B cell (primary cell): ENCODE measurements at regions not wholly inside any gene's neighbourhood (a gene's known extent, or its start where the extent isn't known, plus 50 kb on each side); places are given as distances from the start of the nearest gene placed in this dataset.

ENCODE experiments used
- ATAC-seq: fragments of 200-7000 bp; cut with Tn5 transposase; one replicate; pipeline ENCODE4 v1.10.0; 2021; ENCODE audit warnings: low read depth, mild to moderate bottlenecking, moderate number of reproducible peaks, moderate library complexity
- CTCF ChIA-PET: fragments of 350-600 bp; sonication (Branson Sonifier 250); formaldehyde crosslinking; loops from one replicate; lab custom pipeline; 2021; ENCODE audit warnings: antibody characterized with exemption, inconsistent platforms; lab: Charles Lee
- POLR2A ChIA-PET: fragments of 350-600 bp; sonication (Branson Sonifier 250); formaldehyde crosslinking; loops from one replicate; lab custom pipeline; 2021; ENCODE audit warnings: antibody characterized with exemption; lab: Charles Lee
- DNase-seq: peaks from one replicate; pipeline ENCODE4 v3.0.0; 2013
- H2AFZ ChIP-seq: 2 replicates; pipeline ENCODE4 v1.6.1; 2012; ENCODE audit warnings: mild to moderate bottlenecking, low read depth, low read length; ENCODE audit not compliant: insufficient read depth, poor library complexity, severe bottlenecking
- H3K27ac ChIP-seq, 2 donors: 1 replicate in 1 of 2; 2 replicates in 1 of 2; pipeline ENCODE4 v1.5.1; 2012 to 2013; ENCODE audit warnings: low read length in 2 of 2, mild to moderate bottlenecking in 2 of 2, moderate library complexity in 1 of 2
- H3K27me3 ChIP-seq, 4 experiments: fragments of 200-600 bp in 1 of 4; sonication (generic) in 1 of 4; replicated peaks in 1 of 4; 1 replicate in 2 of 4; 2 replicates in 2 of 4; pipeline versions ENCODE4 v1.6.1 to v1.7.0; 2013 to 2016; ENCODE audit warnings: low read length in 3 of 4, mild to moderate bottlenecking in 2 of 4, mixed read lengths in 1 of 4, moderate library complexity in 1 of 4; ENCODE audit not compliant: insufficient read depth in 4 of 4, control insufficient read depth in 3 of 4; ENCODE audit errors: control extremely low read depth in 1 of 4
- H3K36me3 ChIP-seq, 2 experiments: replicated peaks in 1 of 2; 1 replicate in 1 of 2; 2 replicates in 1 of 2; pipeline versions ENCODE4 v1.6.1 to v1.7.1; 2013; ENCODE audit warnings: low read length in 1 of 2; ENCODE audit not compliant: insufficient read depth in 2 of 2, control insufficient read depth in 1 of 2; ENCODE audit errors: control extremely low read depth in 1 of 2, extremely low read depth in 1 of 2
- H3K4me1 ChIP-seq, 2 donors: fragments of 200-600 bp in 1 of 2; sonication (generic) in 1 of 2; 1 replicate in 1 of 2; 2 replicates in 1 of 2; pipeline versions ENCODE4 v1.5.1 to v1.6.1; 2013 to 2017; ENCODE audit warnings: low read length in 2 of 2; ENCODE audit not compliant: control insufficient read depth in 2 of 2, insufficient read depth in 2 of 2
- H3K4me2 ChIP-seq: replicated peaks from 2 replicates; pipeline ENCODE3; 2012; ENCODE audit warnings: mild to moderate bottlenecking, low read depth, low read length; ENCODE audit not compliant: poor library complexity, severe bottlenecking
- H3K4me3 ChIP-seq, 5 experiments: fragments of 200-600 bp in 1 of 5; sonication (generic) in 1 of 5; 1 replicate in 3 of 5; 2 replicates in 2 of 5; pipeline versions ENCODE4 v1.5.1 to v1.7.0; 2011 to 2016; ENCODE audit warnings: low read length in 4 of 5, mild to moderate bottlenecking in 4 of 5, low read depth in 2 of 5, control low read depth in 1 of 5, moderate library complexity in 1 of 5; ENCODE audit not compliant: insufficient read depth in 1 of 5; ENCODE audit errors: control extremely low read depth in 1 of 5, extremely low read depth in 1 of 5
- H3K79me2 ChIP-seq: fragments of 200-600 bp; sonication (generic); one replicate; pipeline ENCODE4 v1.6.0; 2016; ENCODE audit warnings: low read length; ENCODE audit not compliant: control insufficient read depth, insufficient read depth
- H3K9ac ChIP-seq: fragments of 200-600 bp; sonication (generic); 2 replicates; pipeline ENCODE4 v1.6.1; 2017; ENCODE audit warnings: mild to moderate bottlenecking, low read length, moderate library complexity
- H3K9me3 ChIP-seq, 3 donors: one replicate each; pipeline versions ENCODE4 v1.6.1 to v1.7.1; 2013; ENCODE audit warnings: low read length in 2 of 3; ENCODE audit not compliant: control insufficient read depth in 2 of 3, insufficient read depth in 1 of 3; ENCODE audit errors: control extremely low read depth in 1 of 3
- H4K20me1 ChIP-seq: 2 replicates; pipeline ENCODE4 v1.6.0; 2012; ENCODE audit warnings: mild to moderate bottlenecking, low read length; ENCODE audit not compliant: insufficient read depth, control insufficient read depth, poor library complexity, severe bottlenecking
- H3K27ac Mint-ChIP-seq: one replicate; pipeline ENCODE4 v1.8.0; 2021; ENCODE audit warnings: mixed read lengths
- H3K27me3 Mint-ChIP-seq: one replicate; pipeline ENCODE4 v1.8.0; 2021; ENCODE audit warnings: mixed read lengths
- H3K4me1 Mint-ChIP-seq: one replicate; pipeline ENCODE4 v1.8.0; 2021; ENCODE audit warnings: mixed read lengths
- H3K4me3 Mint-ChIP-seq: one replicate; pipeline ENCODE4 v1.8.0; 2021; ENCODE audit warnings: mixed read lengths
- H3K9me3 Mint-ChIP-seq: one replicate; pipeline ENCODE4 v1.8.0; 2022; ENCODE audit warnings: mixed read lengths; ENCODE audit not compliant: insufficient read depth
- EZH2 ChIP-seq: IDR thresholded peaks from 2 replicates; pipeline ENCODE4 v1.6.1; 2012; ENCODE audit warnings: borderline replicate concordance, low read depth, mild to moderate bottlenecking, moderate library complexity, low read length; ENCODE audit not compliant: insufficient read depth, poor library complexity, severe bottlenecking
- WGBS: methylation state at CpG from one replicate; pipeline ENCODE4 v1.1.5; 2013; ENCODE audit warnings: missing lambda C conversion rate; ENCODE audit not compliant: insufficient coverage; 5-methylcytosine and 5-hydroxymethylcytosine counted together
- intact Hi-C: fragments of 100-400 bp; cut with micrococcal nuclease; formaldehyde crosslinking; loops from one replicate; pipeline ENCODE4 v1.10.0; 2022
- TF ChIP-seq, protein P1 (sequence below): fragments of 200-600 bp; IDR thresholded peaks from one replicate; pipeline ENCODE4 v1.8.0; 2022; ENCODE audit warnings: antibody characterized with exemption, mild to moderate bottlenecking

DNA sequence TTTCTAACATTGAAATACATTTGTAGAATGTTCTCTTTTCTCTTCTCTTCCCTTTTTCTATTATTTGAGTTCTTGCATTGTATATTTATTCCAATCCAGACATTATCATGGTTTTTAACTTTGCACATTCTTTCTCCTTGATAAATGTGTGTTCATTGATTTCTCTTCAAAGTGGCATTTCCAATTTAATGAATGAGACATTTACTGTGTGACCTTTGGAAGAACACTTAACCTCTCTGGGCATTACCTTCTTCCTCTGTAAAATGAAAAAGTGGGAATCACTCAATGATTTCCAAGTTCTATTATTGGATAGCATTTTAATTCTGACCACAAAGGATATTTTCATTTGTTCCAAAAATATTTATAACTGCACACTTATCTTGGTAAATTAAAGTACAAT, 1095.8 kb downstream of the GALC start:
- H3K9me3 Mint-ChIP-seq: no peaks in the 10 kb centered on the region
- H3K4me3 Mint-ChIP-seq: no peak overlapping the region
- H3K4me1 ChIP-seq: no peaks in the 10 kb centered on the region
- POLR2A ChIA-PET: no interaction called here
- H3K4me1 Mint-ChIP-seq: no peaks in the 10 kb centered on the region
- H3K4me3 ChIP-seq: no peak overlapping the region
- DNase-seq (no peak), ATAC-seq (no peak)
- H3K27ac Mint-ChIP-seq: no peak overlapping the region
- no peaks in the 10 kb centered on the region for H3K27me3 Mint-ChIP-seq
- H3K27me3 ChIP-seq: no peaks in the 10 kb centered on the region
- intact Hi-C loops: no loop called here
- H3K9ac ChIP-seq: no peak overlapping the region
- no peak overlapping the region for H2AFZ ChIP-seq
- H3K79me2 ChIP-seq: no peaks in the 10 kb centered on the region
- H3K9me3 ChIP-seq: no peaks in the 10 kb centered on the region
- TF ChIP-seq, protein P1, sequence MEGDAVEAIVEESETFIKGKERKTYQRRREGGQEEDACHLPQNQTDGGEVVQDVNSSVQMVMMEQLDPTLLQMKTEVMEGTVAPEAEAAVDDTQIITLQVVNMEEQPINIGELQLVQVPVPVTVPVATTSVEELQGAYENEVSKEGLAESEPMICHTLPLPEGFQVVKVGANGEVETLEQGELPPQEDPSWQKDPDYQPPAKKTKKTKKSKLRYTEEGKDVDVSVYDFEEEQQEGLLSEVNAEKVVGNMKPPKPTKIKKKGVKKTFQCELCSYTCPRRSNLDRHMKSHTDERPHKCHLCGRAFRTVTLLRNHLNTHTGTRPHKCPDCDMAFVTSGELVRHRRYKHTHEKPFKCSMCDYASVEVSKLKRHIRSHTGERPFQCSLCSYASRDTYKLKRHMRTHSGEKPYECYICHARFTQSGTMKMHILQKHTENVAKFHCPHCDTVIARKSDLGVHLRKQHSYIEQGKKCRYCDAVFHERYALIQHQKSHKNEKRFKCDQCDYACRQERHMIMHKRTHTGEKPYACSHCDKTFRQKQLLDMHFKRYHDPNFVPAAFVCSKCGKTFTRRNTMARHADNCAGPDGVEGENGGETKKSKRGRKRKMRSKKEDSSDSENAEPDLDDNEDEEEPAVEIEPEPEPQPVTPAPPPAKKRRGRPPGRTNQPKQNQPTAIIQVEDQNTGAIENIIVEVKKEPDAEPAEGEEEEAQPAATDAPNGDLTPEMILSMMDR: no peak
- CTCF ChIA-PET: no interaction called here
- H3K36me3 ChIP-seq: no peaks in the 10 kb centered on the region
- H3K4me2 ChIP-seq: no peak overlapping the region
- no peaks in the 10 kb centered on the region for H4K20me1 ChIP-seq
- no peak overlapping the region for H3K27ac ChIP-seq

DNA sequence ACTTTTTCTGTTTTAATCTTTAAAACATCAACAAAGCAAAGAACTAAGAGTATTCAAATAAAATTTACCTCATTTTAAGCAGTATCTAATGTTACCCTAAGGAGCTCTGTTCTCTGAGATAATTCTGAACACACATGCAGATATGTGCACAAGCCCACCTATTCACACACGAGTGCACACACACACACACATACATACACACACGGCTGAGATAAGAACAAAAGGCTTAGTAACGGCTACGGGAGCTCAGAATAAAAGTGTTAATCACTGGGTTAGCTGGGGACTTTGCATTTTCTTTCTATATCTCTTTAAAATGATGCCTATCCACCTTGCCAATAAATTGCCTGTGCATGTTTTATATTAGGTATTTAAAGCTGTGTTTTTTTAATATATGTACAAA, 1096.3 kb downstream of the GALC start:
- ATAC-seq (no peak), DNase-seq (no peak)
- Histone ChIP-seq H3K4me1 (no peaks in the 10 kb centered on the region), H2AFZ (no peak overlapping the region), H3K36me3 (no peaks in the 10 kb centered on the region), H3K9ac (no peak overlapping the region), H3K4me3 (no peak overlapping the region), H3K79me2 (no peaks in the 10 kb centered on the region), H3K9me3 (no peaks in the 10 kb centered on the region), H4K20me1 (no peaks in the 10 kb centered on the region), H3K4me2 (no peak overlapping the region), H3K27ac (no peak overlapping the region), H3K27me3 (no peaks in the 10 kb centered on the region)
- Mint-ChIP-seq H3K9me3 (no peaks in the 10 kb centered on the region), H3K27ac (no peak overlapping the region), H3K4me3 (no peak overlapping the region), H3K27me3 (no peaks in the 10 kb centered on the region), H3K4me1 (no peaks in the 10 kb centered on the region)
- CTCF ChIA-PET: interaction anchor here (1.7 kb wide), 1 partner anchor 15 kb away, joined by 3 read pairs; no protein-coding TSS in a partner anchor
- intact Hi-C loops: no loop called here
- POLR2A ChIA-PET: no interaction called here
- 93% methylated on average over 2 of the region's 4 CpGs for WGBS
- TF ChIP-seq, protein P1: no peak
- no peak for TF ChIP-seq EZH2
